HG03066 (cell line): ENCODE measurements at regions not wholly inside any gene's neighbourhood (a gene's known extent, or its start where the extent isn't known, plus 50 kb on each side); places are given as distances from the start of the nearest gene placed in this dataset.

Experiments
- ATAC-seq: cut with Tn5 transposase; IDR thresholded peaks from one replicate; pipeline ENCODE4 v1.9.1; 2021; ENCODE audit warnings: low read depth; ENCODE audit not compliant: unreplicated experiment

- no peak for ATAC-seq
These were observed 598.4 kb upstream of the ZNF717 start for GRCh38 chr3:76383781-76384180.

DNA sequence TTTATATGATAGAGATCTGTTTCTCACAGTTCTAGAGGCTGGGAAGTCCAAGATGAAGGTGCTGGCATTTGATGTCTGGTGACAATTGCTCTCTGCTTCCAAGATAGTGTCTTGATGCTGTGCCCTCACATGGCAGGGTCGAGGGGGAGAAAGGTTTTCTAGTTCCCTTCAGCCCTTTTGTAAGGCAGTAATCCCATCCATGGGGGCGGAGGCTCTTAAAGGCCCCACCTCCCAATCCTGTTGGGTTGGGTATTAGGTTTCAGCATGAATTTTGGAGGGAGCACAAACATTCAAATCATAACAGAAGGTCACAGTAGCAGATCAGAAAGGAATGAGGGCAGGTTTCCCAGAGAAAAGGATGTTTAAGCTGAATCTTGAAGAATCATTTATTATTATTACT lies 601.7 kb upstream of the ZNF717 start:
- no peak for ATAC-seq

GRCh38 chr3:76400141-76400540 lies 614.8 kb upstream of the ZNF717 start:
- no peak for ATAC-seq

DNA sequence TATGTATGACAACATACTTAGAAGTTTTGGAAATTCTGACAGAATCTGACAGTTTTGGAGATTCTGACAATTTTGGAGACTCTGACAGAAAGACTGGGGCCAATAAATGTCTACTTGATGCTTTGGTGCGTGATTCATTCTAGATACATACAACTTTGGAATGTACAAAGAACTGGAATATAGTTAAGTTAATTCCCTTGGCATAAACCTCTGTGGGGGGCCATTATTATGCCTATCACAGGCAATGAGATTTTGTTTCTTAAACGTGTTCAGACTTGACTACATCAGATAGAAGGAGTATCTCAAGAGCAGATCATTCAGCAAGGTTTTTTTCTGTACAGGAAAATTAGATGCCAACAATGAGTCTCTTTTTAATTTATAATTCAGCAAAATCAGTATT lies 617.6 kb upstream of the ZNF717 start:
- no peak for ATAC-seq

GRCh38 chr3:76403556-76403955 lies 618.2 kb upstream of the ZNF717 start:
- ATAC-seq: no peak

- ATAC-seq: no peak
These were observed 619.8 kb upstream of the ZNF717 start for GRCh38 chr3:76405196-76405595.

- ATAC-seq: no peak
These were observed 625.5 kb upstream of the ZNF717 start for GRCh38 chr3:76410762-76411281.

- ATAC-seq: no peak
These were observed 624.5 kb upstream of the ROBO2 start for GRCh38 chr3:76415384-76415783.

DNA sequence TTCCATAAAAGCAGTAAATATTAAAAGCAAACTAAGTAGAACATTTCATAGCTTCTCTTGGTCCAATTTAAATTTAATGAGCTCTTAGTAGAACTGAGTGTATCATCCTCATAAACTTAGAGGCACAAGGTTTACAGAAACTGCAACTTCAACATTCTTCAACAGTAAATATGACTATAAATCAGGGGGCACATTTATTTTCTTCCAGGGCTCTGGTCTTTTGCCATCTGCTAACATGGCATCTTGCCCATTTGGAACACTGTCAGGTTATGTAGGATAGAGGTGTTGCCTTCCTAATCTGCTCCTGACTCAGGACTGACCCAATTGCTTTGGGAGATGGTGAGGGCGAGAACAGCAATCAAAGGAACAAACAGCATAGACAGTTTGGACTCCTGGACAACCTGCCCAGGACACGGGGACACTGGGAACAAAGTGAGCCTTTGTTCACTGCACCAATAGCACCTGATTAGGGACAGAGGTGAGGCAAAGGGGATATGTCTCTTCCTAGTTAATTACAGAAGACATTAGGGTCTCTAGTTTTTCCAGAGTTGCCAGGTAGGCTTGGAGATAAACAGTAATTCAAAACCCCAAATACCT lies 610.2 kb upstream of the ROBO2 start:
- no peak for ATAC-seq

GRCh38 chr3:76432396-76432795 lies 607.5 kb upstream of the ROBO2 start:
- no peak for ATAC-seq

GRCh38 chr3:76436894-76437293 lies 603.0 kb upstream of the ROBO2 start:
- ATAC-seq: no peak

- no peak for ATAC-seq
These were observed 600.9 kb upstream of the ROBO2 start for GRCh38 chr3:76438971-76439370.

GRCh38 chr3:76442374-76442915 lies 597.5 kb upstream of the ROBO2 start:
- ATAC-seq: no peak

GRCh38 chr3:76456322-76456721 lies 583.6 kb upstream of the ROBO2 start:
- no peak for ATAC-seq

GRCh38 chr3:76463501-76463900 lies 576.4 kb upstream of the ROBO2 start:
- ATAC-seq: no peak

GRCh38 chr3:76470285-76470684 lies 569.6 kb upstream of the ROBO2 start:
- no peak for ATAC-seq

GRCh38 chr3:76474632-76475031 lies 565.3 kb upstream of the ROBO2 start:
- ATAC-seq: no peak

DNA sequence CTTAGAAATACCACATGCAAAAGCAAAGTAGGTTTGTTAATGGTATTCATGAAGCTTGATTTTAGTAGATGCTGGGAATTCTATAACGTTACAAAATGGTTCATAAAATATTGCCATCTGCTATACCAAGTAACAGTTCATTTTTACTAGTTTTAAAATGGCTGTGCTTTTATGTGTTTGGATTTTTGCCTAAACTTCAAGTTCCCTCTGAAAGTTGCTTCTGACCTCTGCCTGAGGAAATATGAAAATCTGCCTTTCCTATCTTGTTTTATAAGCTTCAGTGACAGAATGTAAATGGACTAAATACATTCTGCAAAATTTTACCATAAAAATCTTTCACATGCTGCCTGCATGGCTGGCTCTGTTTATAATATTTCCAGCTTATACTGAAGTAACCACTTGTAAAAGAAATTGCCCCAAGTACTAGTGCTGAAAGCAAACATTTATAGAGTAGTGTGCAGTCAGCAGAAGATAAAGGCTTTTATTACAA lies 560.7 kb upstream of the ROBO2 start:
- no peak for ATAC-seq

GRCh38 chr3:76482510-76482909 lies 557.4 kb upstream of the ROBO2 start:
- no peak for ATAC-seq

DNA sequence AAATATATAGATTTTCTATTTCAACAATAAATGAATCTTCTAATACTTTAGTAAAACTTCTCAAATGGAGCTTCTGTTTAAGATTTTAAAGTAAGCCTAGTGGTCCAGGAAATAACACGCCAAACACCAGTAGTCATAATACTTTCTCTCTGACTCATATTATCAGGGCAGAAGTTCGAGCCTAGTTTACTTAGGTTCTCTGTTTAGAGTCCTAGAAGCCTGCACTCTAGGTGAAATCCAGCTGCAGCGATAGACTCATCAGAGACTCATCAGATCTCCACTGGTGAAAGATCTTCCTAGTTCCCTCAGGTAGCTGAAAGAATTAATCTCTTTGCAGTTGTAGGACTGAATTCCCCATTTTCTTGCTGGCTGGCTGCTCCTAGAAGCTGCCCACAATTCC lies 552.5 kb upstream of the ROBO2 start:
- ATAC-seq: no peak

DNA sequence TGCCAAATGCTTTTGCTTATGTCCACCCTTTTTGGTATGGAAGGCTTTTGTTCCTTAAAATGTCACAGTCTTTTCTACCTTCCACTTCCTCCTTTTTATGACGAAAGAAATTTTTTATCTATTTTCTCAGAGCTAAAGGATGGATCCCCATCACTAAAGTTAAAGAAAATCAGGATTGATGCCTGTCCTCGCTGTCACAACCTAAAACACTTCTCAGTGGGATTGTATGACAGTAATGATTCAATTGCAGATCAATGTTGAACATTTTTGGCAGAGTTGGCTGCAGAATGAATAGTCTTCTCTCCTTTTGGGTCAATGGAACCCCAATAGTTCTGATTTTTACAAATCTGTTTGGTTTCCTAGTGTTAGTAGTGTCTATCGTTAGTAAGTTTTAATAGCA lies 549.8 kb upstream of the ROBO2 start:
- ATAC-seq: no peak

GRCh38 chr3:76495216-76495615 lies 544.7 kb upstream of the ROBO2 start:
- no peak for ATAC-seq
